Cardiac muscle cell (in vitro differentiated cells and primary cell): ENCODE measurements at regions not wholly inside any gene's neighbourhood (a gene's known extent, or its start where the extent isn't known, plus 50 kb on each side); places are given as distances from the start of the nearest gene placed in this dataset.
"Not testable (repeated sequence)": the region's sequence is repeated elsewhere in the genome, so short reads cannot be mapped to it uniquely, and the experiment has no call there.

Experiments used
- DNase-seq, 2 donors: peaks; one replicate each; pipeline versions ENCODE4 v3.0.0 to v3.0.0-alpha.2; 2010 to 2017; ENCODE audit warnings: low read depth in 1 of 2, low spot score in 1 of 2
- H3K27ac ChIP-seq: fragments of 200-600 bp; sonication (generic); 2 replicates; pipeline ENCODE4 v1.5.1; 2016
- H3K27me3 ChIP-seq: fragments of 200-600 bp; sonication (generic); 2 replicates; pipeline ENCODE4 v1.6.0; 2016; ENCODE audit warnings: control low read depth
- H3K36me3 ChIP-seq: fragments of 200-600 bp; sonication (generic); 2 replicates; pipeline ENCODE4 v1.5.1; 2016; ENCODE audit warnings: control low read depth
- H3K4me1 ChIP-seq: fragments of 200-600 bp; sonication (generic); 2 replicates; pipeline ENCODE4 v1.8.1; 2017; ENCODE audit warnings: low read depth, mild to moderate bottlenecking, mixed run types
- H3K4me3 ChIP-seq: fragments of 200-600 bp; sonication (generic); 2 replicates; pipeline ENCODE4 v1.5.1; 2016; ENCODE audit warnings: mild to moderate bottlenecking
- H3K9me3 ChIP-seq: fragments of 200-600 bp; sonication (generic); 2 replicates; pipeline ENCODE4 v1.5.1; 2017; ENCODE audit warnings: low read depth, mild to moderate bottlenecking, control low read depth
- TF ChIP-seq, protein P1 (sequence below): IDR thresholded peaks from 2 replicates; pipeline ENCODE4 v1.5.1; 2012; ENCODE audit warnings: low read depth, mild to moderate bottlenecking, low read length

- Histone ChIP-seq H3K36me3 (no peaks in the 10 kb centered on the region), H3K27me3 (no peaks in the 10 kb centered on the region), H3K27ac (no peak overlapping the region), H3K4me3 (no peak overlapping the region), H3K9me3 (no peaks in the 10 kb centered on the region), H3K4me1 (no peaks in the 10 kb centered on the region)
- DNase-seq, result no peak
- TF ChIP-seq, protein P1, sequence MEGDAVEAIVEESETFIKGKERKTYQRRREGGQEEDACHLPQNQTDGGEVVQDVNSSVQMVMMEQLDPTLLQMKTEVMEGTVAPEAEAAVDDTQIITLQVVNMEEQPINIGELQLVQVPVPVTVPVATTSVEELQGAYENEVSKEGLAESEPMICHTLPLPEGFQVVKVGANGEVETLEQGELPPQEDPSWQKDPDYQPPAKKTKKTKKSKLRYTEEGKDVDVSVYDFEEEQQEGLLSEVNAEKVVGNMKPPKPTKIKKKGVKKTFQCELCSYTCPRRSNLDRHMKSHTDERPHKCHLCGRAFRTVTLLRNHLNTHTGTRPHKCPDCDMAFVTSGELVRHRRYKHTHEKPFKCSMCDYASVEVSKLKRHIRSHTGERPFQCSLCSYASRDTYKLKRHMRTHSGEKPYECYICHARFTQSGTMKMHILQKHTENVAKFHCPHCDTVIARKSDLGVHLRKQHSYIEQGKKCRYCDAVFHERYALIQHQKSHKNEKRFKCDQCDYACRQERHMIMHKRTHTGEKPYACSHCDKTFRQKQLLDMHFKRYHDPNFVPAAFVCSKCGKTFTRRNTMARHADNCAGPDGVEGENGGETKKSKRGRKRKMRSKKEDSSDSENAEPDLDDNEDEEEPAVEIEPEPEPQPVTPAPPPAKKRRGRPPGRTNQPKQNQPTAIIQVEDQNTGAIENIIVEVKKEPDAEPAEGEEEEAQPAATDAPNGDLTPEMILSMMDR, result no peak
Measured at GRCh38 chr15:19899021-19899824, 642.4 kb downstream of the GOLGA6L6 start.

DNA sequence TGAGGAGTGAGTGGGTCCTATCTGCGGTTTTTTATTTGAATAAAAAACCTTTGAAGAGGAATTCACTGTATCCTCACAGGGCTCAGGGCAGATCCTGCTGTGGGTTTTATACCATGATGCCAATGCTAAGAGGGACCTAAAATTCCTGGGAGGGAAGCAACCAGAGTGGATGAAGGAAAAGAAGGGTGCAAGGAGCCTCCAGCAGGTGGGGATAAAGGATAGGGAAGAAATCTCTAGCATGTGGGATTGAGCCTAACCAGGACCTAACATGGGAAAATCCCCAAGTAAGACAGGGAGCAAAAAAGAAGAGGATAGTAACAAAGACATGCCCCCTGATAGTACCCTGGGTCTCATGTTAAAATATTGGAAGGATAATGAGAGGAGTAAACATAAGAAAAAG lies 652.8 kb downstream of the GOLGA6L6 start:
- DNase-seq, H3K4me3 ChIP-seq, H3K4me1 ChIP-seq, H3K27ac ChIP-seq, H3K27me3 ChIP-seq, H3K9me3 ChIP-seq, H3K36me3 ChIP-seq: not testable (repeated sequence)

DNA sequence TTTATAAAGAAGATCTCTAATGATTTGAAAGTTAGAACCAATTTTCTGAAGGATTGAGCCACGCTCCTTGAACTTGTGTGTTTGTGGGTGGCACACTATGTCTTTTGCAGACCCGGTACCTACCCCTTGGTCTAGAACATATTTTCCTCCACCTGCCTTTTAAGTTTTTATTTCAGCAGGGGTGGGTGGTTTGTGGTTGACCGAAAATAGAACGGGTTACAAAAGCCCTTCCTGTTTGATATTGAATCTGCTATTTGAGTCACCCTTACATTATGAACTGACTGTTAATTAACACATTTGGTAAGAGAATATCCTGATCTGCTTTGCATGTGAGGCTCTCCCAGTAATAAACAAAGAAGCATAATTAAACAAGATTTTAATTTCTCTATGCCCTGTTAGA lies 697.5 kb downstream of the GOLGA6L6 start:
- not testable (repeated sequence) for H3K27me3 ChIP-seq, H3K4me1 ChIP-seq, H3K4me3 ChIP-seq, H3K9me3 ChIP-seq, H3K36me3 ChIP-seq, DNase-seq, H3K27ac ChIP-seq
